NCI-H345 (cell line): ENCODE measurements at regions not wholly inside any gene's neighbourhood (a gene's known extent, or its start where the extent isn't known, plus 50 kb on each side); places are given as distances from the start of the nearest gene placed in this dataset.
A peak's percentile ranks its signal among the peaks of the same experiment; 100 is the strongest.

Experiments used
- DNase-seq: peaks from one replicate; lab custom pipeline; 2025; lab: John Stamatoyannopoulos, UW

DNA sequence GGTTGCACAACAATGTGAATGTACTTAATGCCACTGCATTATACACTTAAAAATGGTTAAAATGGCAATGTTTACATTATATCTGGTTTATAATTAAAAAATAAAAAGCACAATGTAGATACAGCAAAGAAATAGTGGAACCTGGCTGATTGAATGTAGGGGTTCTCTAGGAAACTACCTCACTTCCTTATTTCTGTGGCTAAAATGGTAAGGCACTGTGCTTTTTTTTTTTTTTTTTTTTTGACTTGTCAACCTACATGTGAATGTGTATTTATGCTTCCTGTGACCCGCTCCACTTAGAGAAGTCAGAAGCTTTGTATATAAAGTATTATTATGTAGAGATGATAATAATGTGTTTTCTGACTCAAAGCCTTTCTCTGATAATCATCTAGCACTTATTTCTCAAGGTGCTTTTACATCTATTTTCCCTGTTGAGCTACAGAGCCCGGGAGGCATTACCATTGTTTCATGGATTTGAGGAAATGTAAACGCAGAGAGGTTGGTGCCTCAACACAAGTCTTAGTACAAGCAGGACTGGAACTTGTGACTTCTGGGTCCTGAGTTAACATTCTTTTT is 55.0 kb downstream of the SOX4 start:
- DNase-seq = no peak

DNA sequence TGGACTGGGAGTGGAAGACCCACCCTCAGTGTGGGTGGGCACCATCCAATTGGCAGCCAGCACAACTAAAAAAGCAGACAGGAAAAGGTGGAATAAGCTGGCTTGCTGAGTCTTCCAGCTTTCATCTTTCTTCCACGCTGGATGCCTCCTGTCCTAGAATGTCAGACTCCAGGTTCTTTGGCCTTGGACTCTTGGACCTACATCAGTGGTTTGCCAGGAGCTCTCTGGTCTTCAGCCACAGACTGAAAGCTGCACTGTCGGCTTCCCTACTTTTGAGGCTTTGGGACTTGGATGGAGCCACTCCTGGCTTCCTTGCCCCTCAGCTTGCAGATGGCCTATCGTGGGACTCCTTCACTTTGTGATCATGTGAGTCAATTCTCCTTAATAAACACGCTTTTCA is 59.8 kb downstream of the SOX4 start:
- DNase-seq = no peak

DNA sequence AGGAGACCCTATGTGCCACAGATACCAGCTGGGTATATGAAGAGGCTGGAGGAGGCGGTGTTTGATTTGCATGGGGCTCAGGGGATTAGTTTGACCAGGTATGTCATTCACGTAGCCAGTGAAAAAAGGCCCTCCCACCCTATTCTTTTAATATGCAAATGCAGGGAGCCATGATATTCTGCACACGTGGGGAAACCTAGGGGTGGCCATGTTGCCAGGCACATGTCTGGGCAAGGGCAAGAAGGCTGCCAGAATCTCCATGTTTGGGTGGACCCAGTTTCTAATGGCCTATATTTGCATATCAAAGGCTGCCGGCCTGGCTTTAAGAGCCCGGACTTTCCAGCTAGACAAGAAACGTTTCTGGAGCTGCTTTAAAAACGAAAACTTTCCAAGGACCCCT is 60.4 kb downstream of the SOX4 start:
- no peak for DNase-seq

DNA sequence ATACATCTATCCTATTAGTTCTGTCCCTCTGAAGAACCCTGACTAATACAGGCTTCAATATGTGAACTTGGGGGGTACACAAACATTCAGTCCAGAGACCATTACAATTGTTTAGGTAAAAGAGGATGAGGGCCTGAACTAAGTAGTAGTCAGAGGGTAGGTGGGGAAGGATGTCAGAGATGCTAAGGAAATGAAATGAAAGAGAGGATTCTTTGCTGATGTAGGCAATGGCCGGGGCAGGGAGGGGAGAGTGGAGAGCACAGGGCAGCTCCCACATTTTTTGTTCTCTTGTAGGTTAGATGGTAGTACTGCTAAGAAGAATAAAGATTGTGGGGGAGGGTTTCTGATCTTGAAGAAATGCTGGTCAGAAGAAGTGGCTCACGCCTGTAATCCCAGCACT is 60.8 kb downstream of the SOX4 start:
- no peak for DNase-seq

DNA sequence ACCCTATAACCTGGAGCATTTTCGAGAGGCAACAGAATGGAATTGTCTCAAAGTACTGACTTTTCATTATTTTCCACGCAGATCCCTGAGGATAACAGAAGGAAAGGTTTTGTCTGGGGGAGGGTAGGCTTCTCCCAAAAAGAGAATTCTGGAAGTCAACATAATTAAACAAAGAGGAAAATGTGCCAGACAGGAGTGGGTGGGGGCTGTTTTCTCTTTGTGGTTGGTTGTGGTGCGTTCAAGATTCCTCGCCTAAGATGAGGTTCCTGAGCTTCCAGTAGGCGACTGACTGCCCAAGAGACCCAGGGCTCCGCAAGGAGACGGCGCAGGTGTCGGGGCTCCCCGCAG is 70.4 kb downstream of the SOX4 start:
- DNase-seq = no peak

DNA sequence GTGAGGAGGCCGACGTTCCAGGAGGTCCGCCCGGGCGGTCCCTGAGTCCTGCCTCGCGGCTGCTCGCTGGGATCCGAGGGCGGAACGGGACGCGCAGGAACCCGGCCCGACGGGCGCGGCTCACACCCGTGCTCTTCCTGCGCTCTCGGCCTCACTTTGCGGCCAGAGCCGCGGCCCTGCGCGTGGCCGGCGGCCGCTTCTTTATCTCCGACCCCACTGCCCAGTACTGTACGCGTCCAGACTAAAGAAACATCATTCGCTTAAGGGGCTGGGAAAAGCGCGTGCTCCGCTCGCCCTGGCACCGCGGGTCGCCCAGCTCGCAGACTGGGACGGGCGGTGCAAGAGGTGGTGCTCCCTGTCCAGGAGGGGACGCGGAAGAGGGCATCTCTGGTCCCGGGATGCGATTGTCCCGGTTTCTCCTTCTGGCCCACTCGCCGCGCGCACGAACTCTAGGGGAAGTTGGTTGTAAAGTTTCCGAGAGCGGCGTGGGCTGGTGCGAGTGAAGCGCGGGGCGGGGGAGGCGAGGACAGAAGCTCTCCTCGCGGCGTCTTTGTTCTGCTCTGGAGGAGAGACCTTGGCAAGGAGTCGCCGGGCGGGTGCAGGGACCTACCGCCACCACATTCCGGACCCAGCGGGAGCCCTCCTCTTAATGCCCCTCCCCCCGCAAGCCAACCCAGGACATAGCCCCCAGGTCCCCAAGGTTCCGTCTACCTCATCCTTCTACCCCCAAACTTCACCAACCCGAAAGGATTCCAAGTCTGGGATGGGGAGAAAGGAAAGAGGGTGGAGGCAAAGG is 71.0 kb downstream of the SOX4 start:
- peak; percentile 15 for DNase-seq

DNA sequence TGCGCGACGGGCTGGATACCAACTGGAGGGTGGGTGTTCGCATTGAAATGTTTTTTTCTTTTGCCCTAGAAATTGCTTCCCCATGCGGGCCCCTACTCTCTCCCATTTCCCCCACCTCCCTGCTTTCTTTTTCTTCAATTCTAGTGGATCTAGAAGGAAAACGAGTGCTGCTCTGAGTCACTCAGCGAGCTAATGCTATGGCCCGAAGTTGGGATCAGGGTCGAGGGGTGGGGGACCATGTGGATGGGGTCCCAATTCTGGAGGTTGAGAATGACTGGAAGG is 71.5 kb downstream of the SOX4 start:
- no peak for DNase-seq

DNA sequence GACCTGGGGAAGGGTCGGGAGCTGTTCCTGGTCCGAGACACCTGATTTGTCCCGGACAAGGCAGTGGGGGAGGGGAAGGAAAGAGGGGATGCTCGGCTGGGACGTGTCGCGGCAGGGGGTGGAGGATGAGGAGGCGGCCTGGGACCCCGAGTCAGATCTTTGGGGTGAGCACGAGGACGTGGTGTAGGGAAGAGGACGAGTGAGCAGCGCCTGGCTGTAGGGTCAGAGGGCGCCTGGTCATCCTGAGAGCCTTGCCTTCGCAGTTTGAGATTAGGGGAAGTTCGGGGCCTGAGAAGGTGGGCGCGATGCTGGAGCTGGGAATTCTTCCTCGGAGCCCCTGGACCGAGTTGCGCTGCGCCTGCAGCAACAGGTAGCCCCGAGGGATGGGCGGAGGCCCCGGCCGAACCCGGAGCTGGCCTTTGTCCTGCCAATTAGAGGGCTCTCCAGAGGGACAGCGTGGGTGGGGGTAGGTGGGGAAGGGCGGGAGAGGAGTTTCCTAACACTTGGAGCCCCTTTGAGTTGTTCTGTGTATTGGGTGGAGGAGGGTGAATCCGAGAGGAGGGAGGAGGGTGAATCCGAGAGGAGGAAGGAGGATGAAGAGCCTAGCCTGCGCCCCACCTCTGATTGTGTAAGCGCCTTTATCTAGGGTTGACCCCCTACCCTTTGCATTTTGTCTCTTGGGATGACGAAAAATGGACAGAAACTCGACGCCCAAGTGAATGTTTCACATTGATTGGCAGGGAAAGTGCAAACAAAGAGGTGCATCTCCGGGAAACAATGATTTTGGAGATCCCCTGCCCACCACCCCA is 72.0 kb downstream of the SOX4 start:
- no peak for DNase-seq

DNA sequence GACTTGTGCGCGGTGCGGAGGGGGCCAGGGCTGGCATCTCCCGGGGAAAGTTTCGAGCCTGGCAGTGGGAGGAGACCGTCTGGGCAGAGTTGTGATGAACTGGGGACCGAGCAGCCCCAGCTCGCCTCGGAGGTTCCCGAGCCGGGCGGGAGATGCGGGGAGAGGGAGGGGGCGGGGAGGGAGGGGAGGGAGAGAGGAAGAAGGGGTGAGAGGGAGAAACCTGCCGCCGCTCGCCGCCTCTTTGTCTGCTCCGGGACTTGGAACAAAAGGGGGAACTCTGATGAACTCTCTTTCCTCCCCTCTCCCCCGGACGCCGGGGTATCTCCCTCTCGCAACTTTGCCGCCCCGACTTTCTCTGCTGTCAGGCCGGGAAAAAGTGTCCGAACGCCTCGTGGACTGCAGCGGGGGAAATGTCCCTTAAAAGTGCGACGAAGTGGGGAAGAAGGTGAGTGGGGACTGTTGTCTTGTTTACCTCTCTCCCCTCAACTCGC is 72.7 kb downstream of the SOX4 start:
- DNase-seq = no peak

DNA sequence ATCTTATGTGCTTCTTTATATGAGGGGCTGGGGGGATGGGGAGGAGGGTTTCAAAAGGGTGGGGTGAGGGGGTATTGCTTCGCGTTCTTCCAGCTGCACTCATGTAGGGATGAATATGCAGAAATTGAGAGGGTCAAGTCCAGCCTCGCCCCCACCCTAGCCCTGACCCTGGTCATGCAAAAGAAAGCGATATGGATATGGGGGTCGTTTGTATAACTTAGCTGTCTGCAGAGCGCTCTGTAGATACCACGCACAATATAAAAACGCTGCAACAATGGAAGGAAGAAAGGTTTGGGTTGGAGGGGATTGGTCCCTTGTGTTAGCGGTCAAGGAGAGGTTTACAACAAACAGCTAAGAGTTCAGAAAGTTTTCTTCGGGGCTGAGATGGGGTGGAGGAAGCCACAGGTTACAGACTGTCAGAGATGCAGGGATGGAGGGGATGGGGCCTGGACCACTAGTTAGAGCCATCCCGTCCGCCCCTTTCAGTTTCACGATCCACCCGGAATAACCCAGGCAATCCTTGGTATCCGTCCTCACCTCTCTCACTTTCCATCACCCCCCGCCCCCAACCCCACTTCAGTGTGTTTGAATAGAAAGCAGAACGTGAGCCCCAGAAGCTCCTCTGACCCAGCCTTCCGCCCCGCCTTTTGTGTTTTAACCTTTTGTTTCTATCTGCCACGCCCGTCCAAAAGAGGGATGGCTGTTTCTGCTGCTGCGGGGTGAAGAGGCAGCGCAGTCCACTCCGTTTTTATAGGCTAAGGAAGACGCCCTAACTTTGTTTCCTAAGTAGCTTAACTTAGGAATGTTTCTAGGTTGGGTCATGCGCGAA is 73.5 kb downstream of the SOX4 start:
- DNase-seq = no peak

DNA sequence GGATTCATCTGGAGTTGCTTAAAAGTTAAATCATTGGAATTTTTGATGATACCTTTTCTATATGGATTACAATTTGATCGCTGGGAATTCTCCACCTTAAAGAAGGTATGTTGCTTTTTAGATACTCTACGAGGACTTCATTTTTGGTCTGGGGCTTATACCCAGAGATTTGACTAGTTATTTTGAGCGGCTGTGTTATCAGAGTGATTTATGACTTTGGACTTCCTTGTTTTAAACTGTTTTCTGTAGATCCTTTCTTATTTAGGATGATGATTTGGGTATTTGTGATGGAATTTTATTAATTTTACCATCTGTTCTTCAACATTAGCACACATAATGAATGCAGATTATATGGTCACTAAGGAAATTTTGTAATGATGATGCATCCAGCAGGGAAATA is 75.2 kb downstream of the SOX4 start:
- DNase-seq = no peak

DNA sequence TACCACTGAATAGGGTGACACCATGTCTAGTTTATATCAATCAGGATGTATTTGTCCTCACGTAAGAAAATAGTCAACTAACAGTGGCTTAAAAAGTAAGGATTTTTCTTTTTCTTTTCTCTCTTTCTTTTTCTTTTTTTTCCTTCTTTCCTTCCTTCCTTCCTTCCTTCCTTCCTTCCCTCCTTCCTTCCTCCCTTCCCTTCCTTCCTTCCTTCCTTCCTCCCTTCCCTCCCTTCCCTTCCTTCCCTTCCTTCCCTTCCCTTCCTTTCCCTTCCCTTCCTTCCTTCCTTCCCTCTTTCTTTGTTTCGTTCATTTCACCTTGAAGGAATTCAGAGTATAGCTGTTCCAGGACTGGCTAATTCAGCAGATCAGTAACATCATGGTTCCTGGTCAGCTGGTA is 83.2 kb downstream of the SOX4 start:
- DNase-seq = no peak

DNA sequence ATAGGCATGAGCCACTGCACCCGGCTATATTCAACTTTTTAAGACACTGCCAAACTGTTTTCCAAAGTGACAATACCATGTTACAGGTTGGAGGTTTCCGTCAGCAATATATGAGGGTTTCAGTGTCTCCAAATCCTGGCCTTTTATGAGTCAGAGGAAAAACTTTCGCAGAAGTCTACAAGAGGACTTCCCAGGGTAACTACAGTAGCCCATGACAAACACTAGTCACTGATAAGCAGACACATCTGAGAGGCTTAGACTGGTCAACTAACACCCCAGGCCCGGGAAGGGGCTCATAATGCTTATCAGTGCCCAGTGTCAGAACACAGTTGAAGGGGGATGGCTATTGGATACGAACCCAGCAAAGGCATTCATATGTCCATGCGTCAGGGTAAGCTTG is 85.4 kb downstream of the SOX4 start:
- no peak for DNase-seq

DNA sequence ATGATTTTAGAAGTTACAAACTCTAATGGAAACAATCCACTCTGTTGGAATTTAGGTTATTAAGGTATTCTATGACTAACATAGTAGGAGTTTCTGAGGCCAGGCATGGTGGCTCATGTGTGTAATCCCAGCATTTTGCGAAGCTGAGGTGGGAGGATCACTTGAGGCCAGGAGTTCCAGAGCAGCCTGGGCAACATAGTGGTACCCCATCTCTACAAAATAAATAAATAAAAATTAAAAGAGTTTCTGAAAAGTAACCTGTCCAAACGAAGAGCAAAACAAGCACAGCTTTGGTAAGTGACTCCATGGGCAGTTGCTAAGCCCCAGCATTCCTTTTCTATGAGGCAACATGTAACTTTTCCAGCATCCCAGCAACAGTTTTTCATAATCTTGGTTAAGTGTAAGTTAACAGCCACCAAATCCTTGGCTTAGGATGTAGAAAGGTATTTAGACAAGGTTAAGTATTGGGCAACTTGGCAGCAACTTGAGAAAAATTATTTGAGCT is 86.3 kb downstream of the SOX4 start:
- no peak for DNase-seq

DNA sequence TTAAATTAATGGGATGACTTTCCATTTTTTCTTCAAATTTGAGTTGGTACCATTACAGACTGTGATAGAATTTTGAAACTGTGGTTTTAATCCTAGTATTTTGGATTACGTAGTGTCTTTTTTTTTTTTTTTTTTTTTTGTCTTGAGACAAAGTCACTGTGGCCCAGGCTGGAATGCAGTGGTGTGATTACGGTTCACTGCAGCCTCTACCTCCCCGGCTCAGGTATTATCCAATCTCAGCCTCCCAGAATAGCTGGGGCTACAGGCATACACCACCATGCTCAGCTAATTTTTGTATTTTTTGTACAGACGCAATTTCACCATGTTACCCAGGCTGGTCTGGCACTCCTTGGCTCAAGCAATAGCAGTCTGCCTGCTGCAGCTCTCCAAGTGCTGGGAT is 87.1 kb downstream of the SOX4 start:
- no peak for DNase-seq

DNA sequence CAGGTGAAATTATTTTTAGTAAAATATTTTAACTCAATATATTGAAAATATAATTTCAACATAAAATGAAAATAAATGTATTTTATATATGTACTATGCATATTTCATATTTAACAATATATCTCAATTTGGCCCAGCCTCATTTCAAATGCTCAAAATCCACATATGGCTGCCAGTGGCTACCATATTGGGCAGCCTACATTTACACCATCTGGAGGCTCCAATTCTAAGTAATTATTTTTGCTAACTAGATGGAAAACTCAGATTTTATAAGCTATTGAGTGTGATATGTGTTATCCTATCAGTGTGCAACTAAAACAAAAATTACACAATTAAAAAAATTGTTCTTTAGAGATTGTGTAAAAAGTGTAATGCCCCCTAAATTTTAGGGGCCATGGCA is 96.9 kb downstream of the SOX4 start:
- DNase-seq = no peak

DNA sequence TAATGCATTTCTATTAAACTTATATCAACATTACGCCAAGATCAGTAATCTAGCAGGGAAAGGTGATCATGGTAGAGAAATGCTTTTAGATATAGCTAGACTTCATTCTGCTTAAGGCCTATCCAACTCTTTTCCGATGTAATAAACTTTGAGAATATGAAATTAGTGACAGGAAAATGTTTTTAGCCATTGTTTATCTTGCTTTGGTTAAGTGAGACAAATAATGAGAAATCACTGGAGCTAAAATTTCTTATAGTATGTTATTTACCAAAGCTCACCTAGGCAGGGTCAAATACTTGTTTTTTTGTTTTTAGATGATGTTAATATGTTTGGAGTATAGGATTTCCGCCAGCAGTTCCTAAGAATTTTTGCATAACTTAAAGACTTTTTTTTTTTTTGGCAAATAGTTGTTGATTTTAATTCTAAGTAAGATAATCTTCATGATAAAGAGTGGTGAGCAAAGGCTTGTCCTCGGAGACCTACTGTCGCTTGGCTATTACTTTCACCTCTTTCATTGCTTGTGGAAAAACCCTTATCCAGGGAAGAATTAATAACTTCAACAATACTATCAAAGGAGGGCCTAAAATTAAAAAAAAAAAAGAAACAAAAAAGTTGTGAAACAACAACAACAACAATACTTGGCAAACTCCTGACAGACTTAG is 98.3 kb downstream of the SOX4 start:
- no peak for DNase-seq

DNA sequence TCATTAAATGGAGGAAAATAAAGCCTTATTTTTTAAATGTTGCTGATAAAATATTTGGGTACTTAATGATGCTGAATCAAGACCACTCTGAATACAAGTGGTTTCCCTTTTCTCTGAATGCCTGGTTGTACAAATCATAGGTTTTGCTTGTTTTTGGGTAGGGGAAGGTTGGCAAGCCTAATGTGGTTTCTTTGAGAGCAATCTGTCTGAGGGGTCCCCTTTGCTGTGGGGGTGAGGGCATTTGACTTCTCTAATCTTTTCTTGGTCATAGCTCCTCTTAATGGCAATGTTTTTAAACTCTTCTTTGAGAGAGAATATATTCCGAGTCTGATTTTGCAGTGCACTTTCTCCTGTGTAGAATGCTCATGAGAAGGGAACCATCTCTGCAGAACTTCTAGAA is 99.2 kb downstream of the SOX4 start:
- no peak for DNase-seq

DNA sequence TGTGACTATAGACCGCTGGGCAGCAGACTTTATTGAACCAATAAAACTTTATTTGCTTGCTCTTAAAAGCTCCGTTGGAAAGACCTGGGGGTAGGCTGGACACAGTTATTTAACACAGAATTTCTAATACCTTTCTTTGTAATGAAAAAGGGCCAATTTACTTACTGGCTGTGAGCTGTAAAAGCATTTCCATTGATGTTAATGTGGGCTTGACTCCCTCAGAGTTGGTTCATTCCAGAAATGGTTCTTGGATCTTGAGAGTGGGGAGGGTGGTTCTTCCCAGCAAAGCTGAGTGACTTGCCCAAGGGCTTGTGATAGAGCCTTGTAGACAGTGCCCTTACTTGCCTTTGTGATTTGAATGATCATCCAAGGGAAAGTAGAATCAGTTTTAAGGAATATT is 100.6 kb downstream of the SOX4 start:
- DNase-seq = no peak

DNA sequence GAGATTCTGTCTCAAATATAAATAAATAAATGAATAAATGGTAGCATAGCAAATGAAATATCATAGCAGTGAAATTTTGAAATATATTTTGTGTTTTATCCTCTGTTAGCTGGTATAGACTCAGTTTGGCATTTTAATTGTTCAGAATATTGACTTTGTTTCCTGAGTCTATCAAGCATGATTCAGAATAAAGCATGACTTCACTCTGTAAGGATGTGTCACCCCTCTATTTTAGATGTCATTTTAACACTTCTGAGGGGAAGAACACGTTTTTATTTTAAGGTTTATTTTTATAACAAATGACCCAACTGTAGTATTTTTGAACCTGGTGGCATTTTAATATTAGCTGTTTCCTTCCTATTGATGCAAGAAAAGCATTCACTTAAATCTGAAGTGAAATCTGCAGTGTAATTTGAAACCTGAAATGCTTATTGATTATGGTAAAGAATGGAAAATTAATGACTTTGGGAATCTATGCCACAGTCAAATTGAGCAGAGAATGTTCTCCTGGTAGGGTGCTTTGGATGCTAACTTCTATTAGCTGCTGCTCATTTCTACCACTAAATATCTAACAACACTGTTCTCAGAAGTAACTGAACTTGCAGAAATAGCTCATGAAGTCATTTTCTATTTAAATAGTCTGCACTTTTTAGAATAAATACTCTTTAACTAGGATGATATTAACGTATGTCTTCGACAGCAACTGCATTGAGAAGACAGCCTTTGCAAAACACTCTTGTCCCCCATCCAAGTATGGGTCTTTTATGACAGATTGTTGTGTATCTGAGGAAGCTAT is 114.2 kb downstream of the SOX4 start:
- no peak for DNase-seq

DNA sequence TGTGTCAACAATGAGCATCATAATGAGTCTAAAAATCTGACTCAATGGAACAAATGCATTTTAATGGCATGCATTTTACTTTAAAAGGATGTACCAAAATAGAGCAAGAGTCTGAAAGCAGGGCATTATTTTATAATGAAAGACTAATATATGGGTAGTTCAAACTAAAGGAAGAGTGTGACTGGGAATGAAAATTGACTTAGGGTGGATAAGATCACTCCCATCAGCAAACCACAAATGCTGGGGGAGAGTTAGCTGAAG is 114.7 kb downstream of the SOX4 start:
- DNase-seq = no peak
